GM18517 (cell line): ENCODE measurements at regions not wholly inside any gene's neighbourhood (a gene's known extent, or its start where the extent isn't known, plus 50 kb on each side); places are given as distances from the start of the nearest gene placed in this dataset.
"Not testable (repeated sequence)": the region's sequence is repeated elsewhere in the genome, so short reads cannot be mapped to it uniquely, and the experiment has no call there.

Experiments used
- ATAC-seq: cut with Tn5 transposase; IDR thresholded peaks from one replicate; pipeline ENCODE4 v1.9.1; 2021; ENCODE audit warnings: mild to moderate bottlenecking, moderate library complexity; ENCODE audit not compliant: unreplicated experiment

GRCh38 chr6:21282360-21282759, 311.2 kb upstream of the SOX4 start:
- ATAC-seq = not testable (repeated sequence)

DNA sequence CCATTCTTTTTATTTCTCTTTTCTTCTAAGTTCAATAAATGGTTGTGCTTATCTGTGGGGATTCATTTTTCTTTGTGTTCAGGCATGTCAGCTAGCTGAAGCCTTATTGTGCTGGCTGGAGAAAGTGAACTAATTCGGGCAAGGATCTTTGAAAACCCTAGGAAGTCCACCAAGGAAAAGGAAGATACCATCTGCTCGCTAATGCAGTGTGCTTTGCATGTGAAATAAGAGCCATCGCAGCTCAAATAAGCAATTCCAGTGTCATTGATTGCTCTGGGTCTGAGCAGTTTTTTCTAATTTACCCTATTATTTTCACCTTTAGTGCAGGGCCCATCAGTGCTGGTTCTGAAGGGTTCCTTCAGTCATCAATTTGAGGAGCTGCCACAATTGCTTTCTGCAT, 309.4 kb upstream of the SOX4 start:
- ATAC-seq = no peak

DNA sequence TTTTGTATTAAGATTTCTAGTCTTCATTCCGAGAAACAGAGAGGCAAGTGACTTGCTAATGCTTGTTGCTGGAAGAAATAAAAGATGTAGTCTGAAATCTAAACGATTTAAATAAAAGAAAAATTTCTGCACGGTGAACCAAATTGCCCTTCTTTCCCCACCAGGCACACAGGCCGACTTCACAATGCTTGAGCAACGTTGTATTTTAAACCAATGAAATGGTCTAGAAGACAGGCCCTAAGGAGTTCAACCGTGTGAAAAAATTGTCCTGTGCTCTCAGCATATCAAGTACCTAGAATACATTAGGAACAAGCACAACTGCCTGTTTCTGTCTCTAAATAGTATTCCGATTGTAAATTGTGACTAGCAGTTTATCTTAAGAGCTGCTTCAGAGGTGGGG, 308.8 kb upstream of the SOX4 start:
- no peak for ATAC-seq

DNA sequence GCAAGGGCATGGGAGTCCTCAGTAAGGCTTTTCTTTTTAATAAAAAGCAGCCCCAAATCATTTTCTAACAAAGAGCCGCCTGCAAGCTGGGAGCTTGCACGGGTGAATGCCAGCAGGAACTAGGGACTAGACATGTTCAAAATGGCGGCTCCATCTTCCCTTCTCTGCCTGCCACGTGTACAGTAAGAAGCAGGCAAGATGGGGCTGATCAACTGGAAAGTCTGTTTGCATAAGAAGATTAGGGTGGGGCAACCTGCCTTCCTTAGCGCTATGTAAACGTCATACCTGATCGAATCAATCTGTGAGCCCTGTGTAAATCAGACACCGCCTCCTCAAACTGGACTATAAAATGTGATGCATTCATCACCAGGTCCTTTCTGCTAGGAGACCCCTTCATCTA, 299.4 kb upstream of the SOX4 start:
- ATAC-seq = no peak

DNA sequence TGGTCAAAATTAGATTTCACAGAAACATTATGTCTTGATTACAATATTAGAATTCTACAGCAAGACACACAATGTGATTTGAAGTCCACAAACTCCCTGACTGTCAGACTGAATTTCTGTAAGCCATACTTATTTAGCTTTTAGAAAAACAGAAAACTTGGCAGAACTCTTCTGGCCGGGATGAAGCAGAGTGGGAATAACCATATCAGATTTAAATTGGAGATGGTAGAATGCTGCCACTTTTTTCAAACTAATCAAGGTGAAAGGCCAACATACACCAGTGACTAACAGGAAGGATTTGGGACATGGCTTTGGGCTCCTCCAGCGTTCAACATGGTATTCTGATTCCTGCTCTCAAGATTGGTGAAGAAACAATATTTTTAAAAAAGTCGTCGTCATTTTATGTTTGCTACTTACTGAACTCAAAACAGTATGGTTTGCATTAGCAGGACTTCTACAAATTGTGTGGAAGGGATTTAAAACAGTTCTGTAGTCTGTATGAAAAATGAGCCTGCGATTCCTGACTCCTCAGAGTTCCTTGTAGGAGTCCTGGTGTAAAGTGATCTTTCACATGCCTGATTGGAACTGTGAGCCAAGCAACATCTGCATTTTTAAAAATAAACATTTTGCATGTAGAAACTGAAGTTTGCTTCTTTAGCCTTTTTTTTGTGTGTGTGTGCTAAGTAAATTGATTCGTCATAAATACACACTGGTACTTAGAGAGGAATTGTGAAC, 297.9 kb upstream of the SOX4 start:
- ATAC-seq = no peak

- ATAC-seq = no peak
Measured at GRCh38 chr6:21297665-21298064, 295.9 kb upstream of the SOX4 start.

DNA sequence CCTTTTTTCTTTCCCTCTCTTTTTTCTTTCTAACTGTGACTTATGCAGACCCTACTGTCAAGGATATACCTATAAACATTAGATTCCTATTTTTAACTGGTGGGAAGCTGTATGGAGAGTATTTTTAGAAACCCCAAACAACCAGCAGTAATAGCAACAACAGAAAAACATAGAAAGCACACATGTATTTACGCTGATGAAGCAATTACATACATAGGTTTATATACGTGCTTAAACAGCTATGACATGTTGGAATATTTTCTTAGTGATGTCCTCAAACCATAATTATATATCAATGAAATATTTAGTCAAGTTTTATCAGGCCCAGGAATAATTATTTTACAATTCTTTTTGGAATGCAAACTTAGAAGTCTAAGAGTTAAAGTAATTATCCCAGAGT, 294.3 kb upstream of the SOX4 start:
- ATAC-seq = no peak

DNA sequence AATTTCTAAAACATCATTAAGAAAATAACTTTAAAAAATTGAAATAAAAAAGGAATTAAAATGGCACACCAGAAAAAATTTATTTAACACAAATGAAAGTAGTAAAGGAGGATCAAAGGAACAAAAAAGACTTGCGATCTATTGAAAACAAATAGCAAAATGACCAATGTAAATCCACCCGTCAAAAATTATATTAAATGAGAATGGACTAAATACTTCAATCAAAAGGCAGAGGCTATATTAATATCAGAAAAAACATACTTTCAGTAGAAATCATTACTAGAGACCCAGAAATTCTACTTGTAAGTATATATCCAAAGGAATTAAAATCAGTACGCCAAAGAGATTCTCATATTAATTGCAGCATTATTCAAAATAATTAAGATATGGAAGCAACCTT, 293.1 kb upstream of the SOX4 start:
- no peak for ATAC-seq

GRCh38 chr6:21305893-21306332, 287.6 kb upstream of the SOX4 start:
- no peak for ATAC-seq

- no peak for ATAC-seq
Measured at GRCh38 chr6:21306546-21306945, 287.0 kb upstream of the SOX4 start.

- no peak for ATAC-seq
Measured at GRCh38 chr6:21309807-21310221, 283.7 kb upstream of the SOX4 start.

DNA sequence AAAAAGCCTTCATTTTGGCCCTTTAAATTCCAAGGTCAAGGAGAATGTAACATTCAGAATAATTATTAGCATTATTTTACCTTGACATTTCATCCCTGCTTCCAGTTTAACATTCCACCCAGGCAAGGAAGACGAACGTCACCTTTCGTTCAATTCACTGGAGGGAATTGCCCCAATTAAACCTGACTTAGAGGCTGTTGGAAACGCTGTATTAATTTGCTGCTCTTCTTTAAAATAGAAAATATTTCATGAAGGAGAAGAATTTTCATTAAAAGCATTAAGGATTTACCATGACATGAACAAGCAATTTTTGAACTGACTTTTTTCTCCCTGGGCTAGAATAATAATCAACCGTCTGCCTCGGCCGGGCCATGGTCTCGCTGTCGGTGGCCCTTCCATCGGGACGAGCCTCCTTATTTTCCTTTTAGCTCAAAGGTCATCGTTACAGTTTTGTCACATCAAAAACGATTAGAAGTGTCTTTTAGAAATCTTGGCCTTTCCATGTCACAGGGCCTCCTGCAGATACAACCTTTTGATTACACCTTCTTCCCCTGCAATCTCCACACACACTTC, 282.9 kb upstream of the SOX4 start:
- no peak for ATAC-seq

DNA sequence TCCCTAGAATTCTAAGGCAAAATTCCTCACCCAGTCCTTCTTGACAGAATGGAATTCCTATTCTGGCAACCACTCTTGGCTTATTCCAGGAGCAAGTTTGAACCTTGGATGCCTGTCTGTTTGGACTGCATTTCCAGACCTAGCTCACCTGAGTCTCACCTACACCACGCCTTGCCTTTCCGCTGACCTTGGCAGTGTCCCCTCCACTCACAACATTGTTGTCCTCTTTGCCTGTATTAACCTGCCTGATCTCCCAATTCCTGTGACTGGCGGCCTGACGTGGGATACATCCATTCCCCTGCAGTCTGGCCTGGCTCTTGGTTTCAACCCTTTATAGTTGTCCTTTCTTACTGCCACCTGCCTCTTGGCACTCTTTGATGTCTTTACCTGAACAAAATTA, 281.4 kb upstream of the SOX4 start:
- no peak for ATAC-seq

DNA sequence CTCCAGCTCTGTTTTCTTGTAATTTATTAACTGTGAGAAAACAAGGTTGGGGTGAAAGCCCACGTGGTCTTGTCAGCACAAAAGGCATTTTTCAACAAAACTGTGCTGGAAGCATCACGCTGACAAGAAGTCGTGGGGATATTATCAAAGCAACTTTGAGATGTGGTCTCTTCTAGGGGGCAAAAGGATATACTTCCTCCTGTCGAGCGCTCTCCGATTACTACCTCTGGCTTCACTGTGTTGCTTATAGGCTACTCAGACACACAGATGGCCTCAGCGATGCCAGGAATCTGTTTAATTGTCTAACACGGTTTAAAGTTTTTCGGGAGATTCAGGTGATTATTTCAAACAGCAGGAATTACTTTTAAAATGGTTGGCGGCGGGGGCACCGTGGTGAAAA, 275.9 kb upstream of the SOX4 start:
- ATAC-seq = no peak

GRCh38 chr6:21321076-21321475, 272.5 kb upstream of the SOX4 start:
- no peak for ATAC-seq

DNA sequence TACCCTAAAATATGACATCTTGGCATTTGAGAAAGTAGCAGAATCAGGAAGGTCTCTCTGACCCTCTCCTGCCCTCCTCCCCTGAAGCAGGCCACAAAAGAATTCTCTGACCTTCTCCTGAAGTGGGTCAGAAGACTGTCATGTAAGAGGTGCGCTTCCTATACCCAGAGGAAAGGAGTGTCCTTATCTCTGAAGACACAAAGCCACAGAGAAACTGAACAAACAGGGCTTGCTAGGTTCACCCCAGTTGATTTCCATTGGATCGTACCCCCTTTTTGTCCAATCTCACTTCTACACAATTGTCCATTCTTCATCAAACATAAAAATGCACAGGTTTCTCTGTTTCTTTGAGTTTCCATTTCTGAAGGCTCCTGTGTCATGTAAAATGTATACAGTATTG, 272.0 kb upstream of the SOX4 start:
- no peak for ATAC-seq

GRCh38 chr6:21323577-21323976, 270.0 kb upstream of the SOX4 start:
- ATAC-seq = no peak

GRCh38 chr6:21325201-21325856, 268.2 kb upstream of the SOX4 start:
- ATAC-seq = no peak

DNA sequence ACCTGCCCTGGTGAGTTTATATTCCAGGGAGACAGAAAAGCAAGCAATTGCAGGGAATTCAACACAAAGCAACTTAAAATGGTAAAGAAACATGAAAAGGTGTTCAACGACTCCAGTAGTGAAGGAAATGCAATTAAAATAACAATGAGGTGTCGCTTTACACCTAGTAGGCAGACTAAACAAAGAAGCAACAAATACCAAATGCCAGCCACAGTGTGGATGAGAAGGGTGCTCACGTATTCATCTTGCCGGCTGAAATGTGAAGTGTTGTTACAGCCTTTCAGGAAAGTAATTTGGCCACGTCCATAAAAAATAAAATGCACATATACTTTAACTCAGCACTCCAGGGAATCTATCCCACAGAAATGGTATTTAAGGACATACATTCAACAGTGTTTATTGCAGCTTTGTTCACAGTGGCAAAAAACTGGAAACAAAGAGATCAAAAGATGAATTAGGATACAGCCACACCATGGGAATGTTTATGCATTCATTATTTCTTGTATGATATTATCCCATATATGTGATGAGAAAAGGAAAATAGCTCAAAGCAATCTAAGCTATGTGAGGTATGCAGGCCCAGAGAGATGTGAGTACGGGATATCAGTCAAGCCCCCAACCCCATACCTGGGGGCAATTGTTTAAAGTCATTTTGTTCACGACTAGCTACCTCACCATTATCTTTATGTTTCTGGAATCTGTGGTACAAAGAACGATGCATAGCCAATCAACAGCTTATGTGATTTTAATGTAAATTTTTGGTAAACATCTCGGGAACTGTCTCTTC, 266.0 kb upstream of the SOX4 start:
- ATAC-seq = no peak

GRCh38 chr6:21331235-21331634, 262.3 kb upstream of the SOX4 start:
- no peak for ATAC-seq

- ATAC-seq = no peak
Measured at GRCh38 chr6:21332077-21332476, 261.5 kb upstream of the SOX4 start.

DNA sequence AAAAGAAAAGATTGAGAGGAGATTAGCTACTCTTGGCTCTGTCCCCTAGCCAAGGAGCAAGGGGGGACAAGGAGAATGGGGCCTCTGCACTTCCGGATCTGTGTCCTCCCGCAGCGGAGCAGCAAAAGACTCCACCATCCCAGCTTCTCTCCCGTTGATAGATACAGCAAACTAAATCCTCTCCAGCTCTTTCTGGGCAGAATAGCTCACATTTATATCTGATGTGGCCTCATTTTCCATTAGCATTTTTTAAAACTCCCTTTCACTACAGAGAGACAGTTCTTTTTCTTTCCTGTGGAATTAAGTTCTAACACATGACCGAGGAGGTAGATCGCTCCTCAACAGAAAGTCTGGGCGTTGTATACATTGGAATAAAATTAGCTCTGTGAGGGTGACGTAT, 260.9 kb upstream of the SOX4 start:
- ATAC-seq = no peak
